ENCODE measurements at regions not wholly inside any gene's neighbourhood (a gene's known extent, or its start where the extent isn't known, plus 50 kb on each side); places are given as distances from the start of the nearest gene placed in this dataset.

DNA sequence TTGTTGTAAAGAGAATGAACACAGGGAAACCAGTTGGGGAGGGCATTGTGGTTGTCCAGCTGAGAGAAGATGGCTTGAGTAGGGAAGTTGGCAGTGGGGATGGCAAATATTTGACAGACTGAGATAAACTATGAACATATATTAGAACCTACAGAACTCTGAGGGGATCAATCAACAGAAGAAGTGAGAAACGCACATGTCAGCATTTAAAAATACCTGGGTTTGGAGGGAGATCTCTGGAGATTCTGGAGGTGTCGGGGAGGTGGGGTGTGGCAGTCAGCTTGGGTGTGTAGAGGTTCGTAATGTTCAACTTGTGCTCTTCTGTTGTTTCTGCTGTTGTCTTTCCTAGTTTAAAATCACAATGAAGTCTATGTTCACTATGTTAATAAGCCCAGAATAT is 517.8 kb downstream of the AACS start:
- DNase-seq, result no peak

DNA sequence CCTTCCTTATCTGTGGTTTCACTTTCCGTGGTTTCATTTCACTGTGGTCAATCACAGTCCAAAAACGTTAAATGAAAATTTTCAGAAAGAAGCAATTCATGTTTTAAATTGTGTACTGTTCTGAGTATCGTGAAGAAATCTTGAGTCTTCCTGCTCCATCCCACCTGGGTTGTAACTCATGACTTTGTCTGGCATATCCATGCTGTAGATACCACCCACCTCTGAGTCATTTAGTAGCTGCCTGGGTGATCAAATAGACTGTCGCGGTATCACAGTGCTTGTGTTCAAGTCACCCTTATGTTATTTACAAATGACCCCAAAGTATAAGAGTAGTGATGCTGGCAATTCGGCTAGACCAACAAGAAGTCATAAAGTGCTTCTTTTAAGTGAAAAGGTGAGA is 521.2 kb downstream of the AACS start:
- no peak for DNase-seq

DNA sequence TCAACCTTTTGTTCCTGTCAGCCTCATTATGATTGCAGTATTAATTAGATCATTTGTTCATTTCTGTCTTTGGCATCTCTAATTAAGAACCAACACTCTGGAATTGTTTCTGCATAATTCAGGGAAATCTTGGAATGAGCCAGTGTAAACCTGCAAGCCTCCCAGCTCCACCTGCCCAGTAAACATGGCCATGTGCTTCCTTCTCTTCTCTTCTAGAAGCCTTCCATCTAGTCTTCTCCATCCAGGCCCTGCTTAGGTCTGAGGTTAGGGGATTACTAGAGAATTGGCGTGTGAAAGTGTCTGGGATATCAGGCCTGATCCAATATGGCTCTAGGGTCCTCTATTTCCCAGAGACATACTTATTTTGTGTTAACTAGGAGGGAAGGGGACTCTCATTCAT is 528.0 kb downstream of the AACS start:
- no peak for DNase-seq

DNA sequence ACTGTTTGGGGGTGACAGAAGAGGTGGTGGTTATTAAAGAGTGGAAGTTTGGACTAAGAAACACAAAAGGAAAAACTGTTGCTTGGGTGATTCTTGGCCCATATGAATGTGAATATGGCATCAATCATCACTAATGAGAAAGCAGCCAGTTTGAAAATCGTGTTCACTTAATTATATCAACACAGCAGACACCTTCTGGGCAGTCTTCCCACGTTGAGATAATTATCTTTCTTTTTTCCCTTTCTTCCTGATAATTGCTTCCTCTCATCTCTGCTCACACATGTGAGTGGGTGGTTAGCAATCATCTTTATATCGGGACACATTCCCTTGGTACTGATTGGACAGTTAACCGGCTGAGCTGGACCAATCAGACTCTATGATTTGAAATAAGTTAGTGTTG is 539.7 kb downstream of the AACS start:
- no peak for DNase-seq

DNA sequence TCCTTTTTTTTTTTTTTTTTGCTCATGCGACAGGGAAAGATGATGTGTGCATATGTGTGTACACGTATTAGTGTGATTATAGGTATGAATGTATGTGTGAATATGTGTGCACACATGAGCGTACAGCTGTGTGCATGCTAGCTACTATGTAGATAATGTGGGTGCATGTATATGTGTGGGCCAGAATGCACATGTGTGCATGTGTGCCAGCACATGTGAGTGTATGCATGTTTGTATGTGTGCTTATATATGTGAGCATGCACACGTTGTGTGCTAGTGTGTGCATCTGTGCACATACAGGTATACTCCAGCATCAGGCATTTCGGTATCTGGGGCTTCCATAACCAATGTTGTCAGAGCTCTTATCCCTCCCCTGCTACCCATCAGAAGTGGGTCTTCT is 541.1 kb downstream of the AACS start:
- DNase-seq, result no peak

DNA sequence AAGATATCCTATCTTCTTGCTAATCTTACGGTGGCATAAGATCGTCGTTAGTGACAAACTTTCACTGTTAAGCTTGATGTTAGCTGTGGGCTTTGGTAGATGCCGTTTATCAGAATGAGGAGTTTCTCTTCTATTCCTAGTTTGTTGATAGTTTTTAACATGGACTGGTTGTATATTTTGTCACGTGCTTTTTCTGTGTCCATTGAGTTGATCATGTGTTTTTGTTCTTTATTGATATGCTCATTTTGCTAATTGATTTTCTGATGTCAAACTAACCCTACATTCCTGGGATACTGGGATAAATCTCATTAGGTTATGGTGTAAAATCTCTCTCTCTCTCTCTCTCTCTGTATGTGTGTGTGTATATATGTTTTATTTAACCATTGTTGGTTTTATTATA is 545.1 kb downstream of the AACS start:
- DNase-seq, result no peak

DNA sequence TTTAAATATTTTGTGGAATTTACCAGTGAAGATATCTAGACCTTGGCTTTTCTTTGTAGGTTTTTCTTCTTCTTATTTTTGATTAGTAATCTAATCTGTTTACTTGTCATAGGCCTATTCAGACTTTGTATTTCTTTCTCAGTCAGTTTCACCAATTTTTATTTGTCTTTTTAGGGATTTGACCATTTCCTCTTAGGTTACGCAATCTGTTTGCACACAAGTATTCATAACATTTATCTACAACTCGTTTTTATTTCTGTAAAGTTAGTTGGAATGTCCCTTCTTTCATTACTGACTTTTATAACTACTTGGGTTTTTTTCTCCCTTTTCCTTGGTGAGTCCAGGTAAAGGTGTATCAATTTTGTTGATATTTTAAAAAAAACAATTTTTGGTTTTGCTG is 545.7 kb downstream of the AACS start:
- no peak for DNase-seq

DNA sequence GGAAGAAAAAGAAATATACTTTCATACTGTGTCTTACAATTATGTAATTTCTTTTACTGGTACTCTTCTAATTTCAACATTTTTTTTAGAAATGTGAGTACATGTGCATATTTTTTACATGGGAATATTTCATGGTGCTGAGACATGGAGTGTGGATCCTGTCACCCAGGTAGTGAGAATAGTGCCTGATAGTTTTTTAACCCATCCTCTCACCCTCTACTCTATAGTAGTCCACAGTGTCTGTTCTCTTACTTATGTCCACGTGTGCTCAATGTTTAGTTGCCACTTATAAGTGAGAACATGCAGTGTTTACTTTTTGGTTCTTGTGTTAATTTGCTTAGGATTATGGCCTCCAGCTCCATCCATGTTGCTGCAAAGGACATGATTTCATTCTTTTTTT is 548.8 kb downstream of the AACS start:
- DNase-seq, result no peak

DNA sequence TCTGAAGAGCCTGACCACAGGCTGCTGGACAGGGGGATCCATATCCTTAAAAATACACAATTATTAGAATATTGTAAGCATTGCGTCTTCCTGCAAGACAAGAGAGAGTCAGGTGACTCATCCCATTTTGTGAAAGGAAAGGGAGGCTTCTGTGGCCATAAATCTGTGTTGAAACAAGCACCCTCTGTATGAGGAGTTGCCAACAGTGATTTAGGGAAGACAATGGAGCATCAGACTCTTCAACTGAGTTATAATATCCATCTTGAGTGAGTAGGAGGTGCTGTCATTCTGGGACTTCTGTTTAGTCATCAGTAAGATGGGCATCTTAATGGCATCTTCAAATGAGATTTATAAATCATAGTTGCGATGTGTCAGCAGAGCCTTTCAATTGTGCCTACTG is 554.5 kb downstream of the AACS start:
- no peak for DNase-seq

DNA sequence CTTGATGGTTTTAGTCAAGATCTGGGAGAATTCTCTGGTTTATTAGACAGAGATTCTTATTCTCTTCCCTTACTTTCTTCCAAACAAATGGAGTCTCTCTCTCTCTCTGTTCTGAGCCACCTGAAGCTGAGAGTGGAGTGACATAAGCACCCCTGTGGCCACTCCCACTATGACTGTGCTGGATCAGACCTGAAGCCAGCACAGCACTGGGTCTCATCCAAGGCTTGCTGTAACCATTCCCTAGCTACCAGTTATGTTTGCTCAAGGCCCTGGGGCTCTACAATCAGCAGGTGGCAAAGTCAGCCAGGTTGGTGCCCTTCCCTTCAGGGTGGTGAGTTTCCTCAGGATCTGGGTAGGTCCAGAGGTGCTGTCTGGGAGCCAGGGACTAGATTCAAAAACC is 568.5 kb downstream of the AACS start:
- no peak for DNase-seq

DNA sequence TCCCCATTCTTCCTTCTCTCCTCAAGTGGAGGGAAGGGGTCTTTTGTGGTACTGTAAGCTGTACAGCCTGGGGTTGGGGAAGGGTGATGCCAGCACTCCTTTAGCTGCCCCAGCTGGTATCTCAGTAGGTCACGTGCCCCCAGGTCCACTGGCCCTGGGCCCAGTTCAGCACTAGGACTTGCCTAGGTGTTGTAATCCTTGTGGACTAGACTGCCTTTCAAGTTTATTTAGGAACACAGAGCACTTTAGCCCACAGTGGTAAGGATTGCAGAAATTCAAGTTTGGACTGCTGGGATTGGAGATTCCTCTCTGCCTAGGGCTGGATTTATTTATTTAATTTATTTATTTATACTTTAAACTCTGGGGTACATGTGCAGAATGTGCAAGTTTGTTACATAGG is 569.6 kb downstream of the AACS start:
- DNase-seq, result no peak

DNA sequence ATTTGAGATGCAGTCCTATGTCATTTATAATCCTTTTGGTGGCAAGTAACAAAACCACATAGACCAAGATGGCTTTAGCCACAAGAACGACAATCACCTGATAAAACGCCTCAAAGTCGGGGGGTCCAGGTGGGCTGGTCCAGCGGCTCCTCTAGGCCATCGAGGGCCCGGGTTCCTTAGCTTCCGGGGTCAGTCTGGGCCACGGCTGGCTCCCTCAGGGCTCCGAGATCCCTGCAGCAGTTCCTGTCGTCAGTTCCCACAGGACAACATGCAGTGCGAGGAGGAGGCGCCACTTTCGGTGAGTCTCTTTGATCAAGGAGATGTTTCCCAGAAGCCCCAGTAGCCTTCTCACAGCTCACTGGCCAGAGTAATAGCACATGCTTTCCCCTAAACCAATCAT is 574.6 kb downstream of the AACS start:
- no peak for DNase-seq

DNA sequence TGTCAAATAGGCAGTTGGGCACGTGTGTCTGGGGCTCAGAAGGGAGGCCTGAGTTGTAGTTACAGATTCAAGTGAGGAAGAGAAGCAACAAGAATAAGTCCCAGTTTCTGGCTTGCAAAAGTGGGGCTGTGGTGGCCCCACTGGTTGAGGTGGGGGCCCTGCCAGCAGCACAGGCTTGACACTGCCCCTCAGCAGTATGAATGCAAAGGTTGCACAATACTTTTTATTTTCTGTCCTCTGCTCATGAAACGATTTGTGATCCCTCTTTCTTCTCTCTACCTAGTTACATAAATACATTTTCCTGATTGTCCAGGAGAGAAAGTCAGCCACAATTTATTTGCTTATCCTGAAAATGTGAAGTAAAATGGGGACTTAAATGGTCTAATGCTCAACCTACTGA is 577.8 kb downstream of the AACS start:
- no peak for DNase-seq

DNA sequence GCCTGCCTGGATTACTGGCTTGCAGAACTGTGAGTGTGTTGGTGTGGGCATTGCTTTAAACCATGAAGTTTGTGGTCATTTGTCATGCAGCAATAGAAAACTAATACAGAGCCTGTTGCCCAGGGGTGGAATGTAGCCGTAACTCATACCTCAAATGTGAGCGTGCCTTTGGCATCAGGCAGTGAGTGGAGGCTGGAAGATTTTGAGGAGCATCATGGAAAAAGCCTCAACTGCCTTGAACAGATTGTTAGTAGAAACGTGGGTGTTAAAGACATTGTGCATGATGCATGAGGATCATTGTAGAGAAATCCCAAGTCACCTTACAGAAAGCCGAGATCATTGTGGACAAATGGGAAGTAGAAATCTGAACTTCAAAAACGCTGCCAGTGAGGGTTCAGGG is 580.5 kb downstream of the AACS start:
- no peak for DNase-seq

DNA sequence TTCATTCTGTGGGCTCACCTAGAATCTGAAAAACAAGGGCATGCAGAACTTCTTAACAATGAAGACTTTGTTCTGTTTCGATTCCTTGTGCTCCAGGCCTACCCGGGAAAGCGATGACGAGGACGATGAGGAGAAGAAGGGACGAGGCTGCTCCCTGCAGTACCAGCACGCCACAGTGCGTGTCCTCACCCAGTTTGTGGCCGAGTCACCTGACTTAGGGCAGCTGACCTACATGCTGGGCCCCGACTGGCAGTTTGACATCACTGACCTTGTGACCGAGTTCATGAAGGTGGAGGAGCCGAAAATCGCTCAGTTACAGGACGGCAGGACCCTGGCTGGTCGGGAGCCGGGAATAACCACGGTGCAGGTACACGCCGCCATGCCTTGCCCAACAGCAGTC is 585.4 kb downstream of the AACS start:
- no peak for DNase-seq

DNA sequence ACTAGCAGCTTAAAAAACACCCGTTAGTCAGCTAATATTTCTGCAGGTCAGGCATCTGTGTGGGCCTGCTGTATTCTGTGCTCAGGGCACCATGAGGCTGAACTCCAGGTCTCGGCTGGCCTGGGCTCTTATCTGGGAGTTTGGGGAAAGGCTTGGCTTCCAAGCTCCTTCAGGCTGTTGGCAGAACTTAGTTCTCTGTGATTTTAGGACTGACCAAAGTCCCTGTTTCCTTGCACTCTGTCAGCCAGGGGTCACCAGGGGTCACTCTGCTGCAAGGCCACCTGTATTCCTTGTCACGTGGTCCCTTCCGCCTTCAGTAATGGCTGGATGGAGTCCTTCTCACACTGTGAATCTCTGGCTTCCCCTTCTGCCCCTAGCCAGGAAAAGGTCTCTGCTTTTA is 586.4 kb downstream of the AACS start:
- DNase-seq, result no peak

DNA sequence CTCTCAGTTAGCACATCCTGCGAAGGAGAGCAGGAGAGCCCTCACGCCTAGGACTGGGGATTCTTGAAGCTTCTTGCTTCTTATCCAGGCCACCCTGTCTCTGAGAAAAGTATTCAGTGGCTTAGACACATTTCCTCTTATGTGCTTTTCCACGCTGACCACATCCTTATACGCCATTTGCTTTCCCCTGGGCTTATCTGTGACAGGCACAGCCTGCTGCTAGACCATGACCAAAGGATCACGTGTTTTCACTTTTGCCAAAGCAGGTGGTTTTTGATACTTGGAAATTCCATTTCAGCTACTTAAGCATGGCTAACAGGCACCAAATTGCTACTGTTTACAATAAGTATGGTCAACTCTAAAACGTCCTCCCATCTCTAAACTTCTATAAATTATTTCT is 587.4 kb downstream of the AACS start:
- no peak for DNase-seq

DNA sequence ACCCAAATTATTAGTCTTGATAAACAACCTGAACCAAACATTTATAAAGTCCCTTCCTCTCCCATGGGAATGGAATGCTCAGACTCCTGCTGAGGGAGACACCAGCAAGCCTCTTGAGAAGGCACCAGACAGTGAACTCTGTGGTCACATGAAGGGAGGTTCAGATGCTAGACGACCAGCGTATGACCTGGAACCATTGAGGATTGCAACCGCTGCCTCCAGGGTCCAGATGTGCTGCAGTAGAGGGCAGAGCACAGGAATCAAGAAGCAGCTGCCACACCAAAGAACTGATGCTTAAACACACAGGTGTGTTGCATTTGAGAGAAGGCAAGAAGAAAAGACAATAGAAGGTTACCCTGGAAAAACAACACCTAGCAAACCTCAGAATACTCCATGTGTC is 592.4 kb downstream of the AACS start:
- no peak for DNase-seq

DNA sequence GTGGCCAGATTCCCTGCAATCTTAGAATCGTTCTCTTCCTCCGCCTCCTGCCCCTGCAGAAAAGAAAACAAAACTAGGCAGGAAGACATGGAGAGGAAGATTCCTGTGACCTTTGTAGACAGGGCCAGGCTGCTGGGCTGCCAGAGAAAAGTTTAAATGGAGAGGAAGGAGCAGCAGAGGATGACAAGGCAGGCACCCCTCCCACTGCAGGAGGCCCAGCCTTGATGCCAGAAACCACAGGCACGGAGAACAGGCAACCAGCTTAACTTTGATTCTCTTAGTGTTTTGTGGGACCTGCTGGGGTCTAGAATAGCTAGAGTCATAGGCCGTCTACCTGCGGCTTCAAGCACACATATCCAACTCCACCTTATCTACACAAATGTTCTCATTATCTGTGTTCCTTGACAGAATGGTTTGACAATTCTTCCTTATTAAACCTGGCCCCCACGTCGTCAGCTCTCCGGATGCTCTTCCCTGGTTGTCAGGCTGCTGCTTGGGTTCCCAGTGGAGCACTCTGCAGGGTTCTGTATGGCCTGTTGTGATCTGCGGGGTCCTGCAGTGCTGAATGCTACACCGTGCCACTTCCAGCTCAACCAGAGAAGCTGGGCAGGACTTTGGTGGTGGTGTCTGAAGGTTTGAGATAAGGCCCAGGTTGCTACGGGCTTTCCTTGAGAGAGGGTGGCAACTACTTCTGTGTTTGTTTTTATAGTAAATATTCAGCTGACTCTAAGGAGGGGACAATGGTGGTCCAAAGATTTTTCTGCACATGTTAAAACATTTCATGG is 609.5 kb downstream of the AACS start:
- DNase-seq, result no peak

DNA sequence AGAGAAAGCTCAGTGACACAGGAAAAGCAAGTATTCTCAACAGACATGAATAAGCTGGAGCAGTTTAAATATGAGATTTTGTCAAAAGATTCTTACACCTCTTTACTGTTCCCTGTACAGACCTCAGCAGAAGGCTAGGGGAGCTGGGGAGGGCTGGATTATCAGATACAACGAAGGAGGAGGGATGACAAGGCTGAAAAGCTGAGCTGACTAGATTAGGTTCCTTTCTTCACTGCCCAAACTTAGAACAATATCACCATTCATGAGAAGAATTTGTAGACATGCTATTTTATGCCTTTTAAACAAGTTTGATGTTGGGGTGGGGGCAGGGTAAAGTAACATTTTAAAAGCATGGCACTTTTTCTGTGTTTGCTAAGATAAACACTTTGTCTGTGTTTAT is 611.1 kb downstream of the AACS start:
- no peak for DNase-seq

DNA sequence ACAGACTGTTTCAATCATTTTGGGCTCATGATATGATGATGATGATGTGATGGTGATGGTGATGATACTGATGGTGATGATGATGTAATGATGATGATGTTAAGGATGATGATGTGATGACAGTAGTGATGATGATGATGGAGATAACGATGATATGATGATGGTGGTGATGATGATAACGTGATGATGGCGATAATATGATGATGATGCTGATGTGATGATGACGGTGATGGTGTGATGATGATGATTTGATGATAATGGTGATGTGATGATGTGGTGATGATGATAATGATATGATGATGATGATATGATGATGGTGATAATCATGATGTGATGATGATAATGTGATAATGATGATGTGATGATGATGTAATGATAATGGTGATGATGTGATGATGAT is 612.6 kb downstream of the AACS start:
- no peak for DNase-seq

DNA sequence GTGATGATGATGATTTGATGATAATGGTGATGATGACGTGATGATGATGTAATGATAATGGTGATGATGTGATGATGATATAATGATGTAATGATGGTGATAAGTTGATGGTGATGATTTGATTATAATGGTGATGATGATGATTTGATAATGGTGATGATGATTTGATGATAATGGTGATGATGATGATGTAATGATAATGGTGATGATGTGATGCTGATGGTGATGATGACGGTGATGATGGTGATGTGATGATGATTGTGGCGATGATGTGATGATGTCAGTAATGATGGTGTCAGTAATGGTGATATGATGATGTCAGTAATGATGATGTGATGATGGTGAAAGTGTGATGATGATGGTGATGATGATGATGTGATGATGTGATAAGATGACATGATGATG is 613.4 kb downstream of the AACS start:
- DNase-seq, result no peak

DNA sequence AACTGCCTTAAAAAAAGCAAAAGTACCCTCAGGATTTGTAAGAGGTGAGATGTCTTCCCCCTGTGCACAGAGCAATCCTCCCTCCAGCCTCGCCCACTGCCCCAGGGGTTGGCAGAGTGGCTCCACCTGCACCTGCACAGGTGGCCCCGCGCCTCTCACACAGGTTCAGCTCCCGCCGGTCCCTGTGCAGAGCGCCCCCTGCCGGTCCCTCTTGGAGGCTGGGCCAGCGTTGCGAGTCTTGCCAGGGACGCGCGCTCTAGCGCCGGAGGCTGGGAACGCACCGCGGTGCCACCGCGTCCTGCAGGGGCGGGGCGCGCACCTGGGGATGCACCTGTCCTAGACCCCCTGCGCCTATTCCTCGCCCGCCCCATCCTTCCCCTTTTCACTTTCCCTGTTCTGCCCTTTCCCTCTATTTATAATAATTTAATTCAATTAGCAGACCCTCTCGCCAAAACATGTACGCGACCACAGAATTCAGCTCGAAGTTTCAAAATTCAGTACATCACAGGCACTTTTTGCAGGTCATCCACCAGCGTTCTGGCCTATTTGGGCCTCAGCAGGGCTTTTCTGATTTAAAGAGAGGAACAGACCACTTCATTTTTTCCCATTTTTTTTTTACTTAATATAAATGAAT is 618.6 kb downstream of the AACS start:
- peak; percentile 25 for DNase-seq

DNA sequence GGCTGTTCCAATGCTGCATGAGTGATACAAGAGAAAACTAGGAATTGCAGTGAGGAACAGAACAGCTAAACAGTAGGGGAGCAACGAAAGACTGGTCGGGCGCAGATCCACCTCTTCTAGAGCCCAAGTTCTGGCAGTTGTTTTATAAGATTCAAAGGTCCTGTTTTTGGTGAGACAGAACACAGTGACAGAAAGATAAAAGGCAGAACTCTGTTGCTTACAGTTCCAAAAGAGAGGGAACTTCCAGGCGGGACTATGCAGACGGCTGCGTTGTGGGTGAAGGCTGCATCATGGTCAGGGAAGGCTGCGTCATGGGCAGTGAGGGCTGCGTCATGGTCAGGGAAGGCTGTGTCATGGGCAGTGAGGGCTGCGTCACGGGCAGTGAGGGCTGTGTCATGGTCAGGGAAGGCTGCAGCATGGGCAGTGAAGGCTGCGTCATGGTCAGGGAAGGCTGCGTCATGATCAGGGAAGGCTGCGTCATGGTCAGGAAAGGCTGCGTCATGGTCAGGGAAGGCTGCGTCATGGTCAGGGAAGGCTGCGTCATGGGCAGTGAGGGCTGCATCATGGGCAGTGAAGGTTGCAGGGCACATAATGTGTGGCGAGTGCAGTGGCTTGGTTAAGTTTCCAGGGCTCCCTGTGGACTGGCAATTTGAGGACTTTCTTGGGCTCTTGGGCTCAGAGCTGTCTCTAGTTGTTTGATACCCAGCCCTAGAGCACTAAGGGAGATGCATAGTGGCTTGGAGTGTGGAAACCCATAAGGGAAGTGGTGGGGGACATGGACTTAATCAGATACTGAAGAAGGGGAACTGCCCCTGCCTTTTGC is 619.9 kb downstream of the AACS start:
- DNase-seq, result no peak

Measured in COR-L47 (cell line).